Astrocyte (in vitro differentiated cells and primary cell): ENCODE measurements at regions not wholly inside any gene's neighbourhood (a gene's known extent, or its start where the extent isn't known, plus 50 kb on each side); places are given as distances from the start of the nearest gene placed in this dataset.

Experiments used
- DNase-seq: peaks from one replicate; pipeline ENCODE4 v3.0.0-alpha.2; 2010; ENCODE audit warnings: low read depth
- FAIRE-seq: peaks from 2 replicates; lab custom pipeline; 2011; peaks lifted over from hg19 to GRCh38; lab: Jason Lieb, UNC
- H2AFZ ChIP-seq: 2 replicates; pipeline ENCODE4 v1.6.0; 2012; ENCODE audit warnings: low read depth, low read length, inconsistent platforms
- H3K27ac ChIP-seq: 2 replicates; pipeline ENCODE4 v1.5.1; 2011; ENCODE audit warnings: low read depth, low read length, inconsistent platforms
- H3K27me3 ChIP-seq: 2 replicates; pipeline ENCODE4 v1.6.0; 2011; ENCODE audit warnings: low read length, inconsistent platforms; ENCODE audit not compliant: insufficient read depth
- H3K36me3 ChIP-seq: 2 replicates; pipeline ENCODE4 v1.5.1; 2011; ENCODE audit warnings: low read length, inconsistent platforms; ENCODE audit not compliant: insufficient read depth
- H3K4me1 ChIP-seq: 2 replicates; pipeline ENCODE4 v1.5.1; 2011; ENCODE audit warnings: low read length, inconsistent platforms; ENCODE audit not compliant: insufficient read depth
- H3K4me2 ChIP-seq: 2 replicates; pipeline ENCODE4 v1.6.0; 2012; ENCODE audit warnings: low read length, inconsistent platforms
- H3K4me3 ChIP-seq: 2 replicates; pipeline ENCODE4 v1.5.1; 2011; ENCODE audit warnings: low read depth, mild to moderate bottlenecking, low read length, inconsistent platforms; ENCODE audit not compliant: insufficient read depth
- H3K79me2 ChIP-seq: 2 replicates; pipeline ENCODE4 v1.6.0; 2012; ENCODE audit warnings: mild to moderate bottlenecking, low read length, inconsistent platforms; ENCODE audit not compliant: insufficient read depth
- H3K9ac ChIP-seq: 2 replicates; pipeline ENCODE4 v1.6.0; 2012; ENCODE audit warnings: mild to moderate bottlenecking, low read length, inconsistent platforms
- H3K9me3 ChIP-seq: 2 replicates; pipeline ENCODE4 v1.5.1; 2012; ENCODE audit warnings: low read depth, mild to moderate bottlenecking, low read length, inconsistent platforms; ENCODE audit not compliant: insufficient read depth
- H4K20me1 ChIP-seq: 2 replicates; pipeline ENCODE4 v1.6.0; 2012; ENCODE audit warnings: low read length, inconsistent platforms; ENCODE audit not compliant: insufficient read depth
- H3K27ac Mint-ChIP-seq: one replicate; pipeline ENCODE4 v1.8.0; 2021; ENCODE audit warnings: mild to moderate bottlenecking, mixed read lengths; ENCODE audit not compliant: unreplicated experiment
- H3K27me3 Mint-ChIP-seq: one replicate; pipeline ENCODE4 v1.8.0; 2021; ENCODE audit warnings: low read depth, mixed read lengths; ENCODE audit not compliant: unreplicated experiment
- H3K36me3 Mint-ChIP-seq: one replicate; pipeline ENCODE4 v1.8.0; 2021; ENCODE audit warnings: low read depth, mixed read lengths; ENCODE audit not compliant: unreplicated experiment
- H3K4me1 Mint-ChIP-seq: one replicate; pipeline ENCODE4 v1.8.0; 2021; ENCODE audit warnings: low read depth, mixed read lengths; ENCODE audit not compliant: unreplicated experiment
- H3K4me3 Mint-ChIP-seq: one replicate; pipeline ENCODE4 v1.8.0; 2021; ENCODE audit warnings: mild to moderate bottlenecking, moderate library complexity, mixed read lengths; ENCODE audit not compliant: unreplicated experiment
- H3K9me3 Mint-ChIP-seq: one replicate; pipeline ENCODE4 v1.8.0; 2021; ENCODE audit warnings: mild to moderate bottlenecking, mixed read lengths; ENCODE audit not compliant: unreplicated experiment
- CTCF ChIP-seq: IDR thresholded peaks from 2 replicates; pipeline ENCODE4 v1.5.1; 2011; ENCODE audit warnings: low read depth, mild to moderate bottlenecking, inconsistent platforms, low read length, moderate library complexity; ENCODE audit not compliant: insufficient read depth
- EZH2 ChIP-seq: IDR thresholded peaks from 2 replicates; pipeline ENCODE4 v1.6.1; 2012; ENCODE audit warnings: mild to moderate bottlenecking, low read length, inconsistent platforms; ENCODE audit not compliant: insufficient read depth

- Histone ChIP-seq H3K4me3 (no peak overlapping the region), H3K9ac (no peak overlapping the region), H4K20me1 (no peaks in the 10 kb centered on the region), H3K27me3 (no peaks in the 10 kb centered on the region), H3K27ac (no peak overlapping the region), H3K79me2 (no peaks in the 10 kb centered on the region), H3K36me3 (no peaks in the 10 kb centered on the region), H2AFZ (no peak overlapping the region), H3K9me3 (no peaks in the 10 kb centered on the region), H3K4me2 (no peak overlapping the region), H3K4me1 (peaks cover 9% of the 10 kb centered on the region)
- FAIRE-seq (no peak), DNase-seq (no peak)
- Mint-ChIP-seq H3K27me3 (no peaks in the 10 kb centered on the region), H3K4me3 (no peak overlapping the region), H3K4me1 (peaks cover 7% of the 10 kb centered on the region), H3K27ac (no peak overlapping the region), H3K9me3 (peaks cover 6% of the 10 kb centered on the region), H3K36me3 (no peaks in the 10 kb centered on the region)
- TF ChIP-seq EZH2 (no peak), CTCF (no peak)
These were observed 189.6 kb downstream of the PIK3R1 start for GRCh38 chr5:68405026-68405684.

GRCh38 chr5:68405784-68406743 is 190.5 kb downstream of the PIK3R1 start:
- Histone ChIP-seq H3K36me3 (no peaks in the 10 kb centered on the region), H3K27ac (no peak overlapping the region), H4K20me1 (no peaks in the 10 kb centered on the region), H3K27me3 (no peaks in the 10 kb centered on the region), H3K9me3 (no peaks in the 10 kb centered on the region), H3K4me2 (no peak overlapping the region), H3K4me1 (peaks cover 9% of the 10 kb centered on the region), H2AFZ (no peak overlapping the region), H3K4me3 (no peak overlapping the region), H3K79me2 (no peaks in the 10 kb centered on the region), H3K9ac (no peak overlapping the region)
- no peak for TF ChIP-seq EZH2
- no peak for TF ChIP-seq CTCF
- no peaks in the 10 kb centered on the region for H3K36me3 Mint-ChIP-seq
- peaks cover 5% of the 10 kb centered on the region for H3K9me3 Mint-ChIP-seq
- H3K4me1 Mint-ChIP-seq, result peaks cover 7% of the 10 kb centered on the region
- no peak overlapping the region for H3K27ac Mint-ChIP-seq
- no peaks in the 10 kb centered on the region for H3K27me3 Mint-ChIP-seq
- no peak for DNase-seq
- no peak for FAIRE-seq
- no peak overlapping the region for H3K4me3 Mint-ChIP-seq
